Adrenal gland (tissue), 5 donors: ENCODE measurements at regions not wholly inside any gene's neighbourhood (a gene's known extent, or its start where the extent isn't known, plus 50 kb on each side); places are given as distances from the start of the nearest gene placed in this dataset.

Experiments used
- POLR2A ChIP-seq, 2 donors: fragments of 450-650 bp; IDR thresholded peaks; one replicate each; pipeline ENCODE4 v1.6.1; 2017; ENCODE audit warnings: antibody characterized with exemption in 2 of 2, mild to moderate bottlenecking in 2 of 2, moderate library complexity in 1 of 2
- TF ChIP-seq, protein P1 (sequence below), 6 experiments: fragments of 450-650 bp in 4 of 6; fragments of 200-600 bp in 2 of 6; sonication (generic) in 1 of 6; IDR thresholded peaks; 1 replicate in 5 of 6; 2 replicates in 1 of 6; pipeline versions ENCODE4 v1.5.1 to v1.8.0; 2016 to 2021; ENCODE audit warnings: antibody characterized with exemption in 6 of 6, mild to moderate bottlenecking in 2 of 6, moderate library complexity in 1 of 6
- donor health status: DM: no; HTN: no; CAD: no.

DNA sequence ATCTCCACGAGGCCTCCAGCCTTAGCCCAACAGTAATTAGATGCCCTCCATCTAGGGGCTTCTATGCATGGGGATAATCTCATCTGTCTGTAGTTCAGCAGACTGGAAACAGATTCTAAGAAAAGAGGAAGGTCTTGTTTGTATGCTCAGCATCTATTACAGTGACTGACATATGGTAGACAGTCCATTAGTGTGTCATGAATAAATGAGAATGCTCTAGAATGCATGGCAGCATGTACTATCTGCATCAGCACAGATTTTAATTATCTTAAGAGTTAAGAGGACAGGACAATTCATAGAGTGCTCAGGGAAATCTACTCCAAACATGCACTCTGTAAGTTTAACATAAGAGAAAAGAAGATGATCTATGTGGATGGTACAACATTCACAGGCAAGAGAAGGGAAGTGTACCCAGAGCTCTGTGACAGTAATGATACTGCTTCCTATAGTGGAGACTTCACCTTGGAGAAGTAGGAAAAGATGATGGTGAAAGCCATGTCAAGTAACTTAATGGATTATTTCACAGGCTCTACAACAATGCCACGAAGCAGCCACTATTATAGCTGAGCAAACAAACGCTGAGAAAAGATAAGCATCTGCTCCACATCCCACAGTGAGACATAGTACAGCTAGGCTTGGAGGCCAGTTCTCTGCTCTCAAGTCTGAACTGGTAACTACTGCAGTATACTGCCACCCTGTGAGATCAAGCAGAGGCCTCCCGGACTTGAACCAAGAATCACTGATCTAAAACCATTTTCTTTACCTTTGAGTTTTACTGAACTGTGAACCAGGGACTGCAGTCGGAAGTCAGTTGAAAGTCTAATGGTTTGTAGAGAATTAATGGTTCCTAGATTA, 309.2 kb upstream of the SPTLC3 start:
- TF ChIP-seq, protein P1, sequence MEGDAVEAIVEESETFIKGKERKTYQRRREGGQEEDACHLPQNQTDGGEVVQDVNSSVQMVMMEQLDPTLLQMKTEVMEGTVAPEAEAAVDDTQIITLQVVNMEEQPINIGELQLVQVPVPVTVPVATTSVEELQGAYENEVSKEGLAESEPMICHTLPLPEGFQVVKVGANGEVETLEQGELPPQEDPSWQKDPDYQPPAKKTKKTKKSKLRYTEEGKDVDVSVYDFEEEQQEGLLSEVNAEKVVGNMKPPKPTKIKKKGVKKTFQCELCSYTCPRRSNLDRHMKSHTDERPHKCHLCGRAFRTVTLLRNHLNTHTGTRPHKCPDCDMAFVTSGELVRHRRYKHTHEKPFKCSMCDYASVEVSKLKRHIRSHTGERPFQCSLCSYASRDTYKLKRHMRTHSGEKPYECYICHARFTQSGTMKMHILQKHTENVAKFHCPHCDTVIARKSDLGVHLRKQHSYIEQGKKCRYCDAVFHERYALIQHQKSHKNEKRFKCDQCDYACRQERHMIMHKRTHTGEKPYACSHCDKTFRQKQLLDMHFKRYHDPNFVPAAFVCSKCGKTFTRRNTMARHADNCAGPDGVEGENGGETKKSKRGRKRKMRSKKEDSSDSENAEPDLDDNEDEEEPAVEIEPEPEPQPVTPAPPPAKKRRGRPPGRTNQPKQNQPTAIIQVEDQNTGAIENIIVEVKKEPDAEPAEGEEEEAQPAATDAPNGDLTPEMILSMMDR (IDR thresholded peaks at IDR 0.05), result no peak
- no peak for TF ChIP-seq POLR2A (IDR thresholded peaks at IDR 0.05)
